ENCODE measurements at regions not wholly inside any gene's neighbourhood (a gene's known extent, or its start where the extent isn't known, plus 50 kb on each side); places are given as distances from the start of the nearest gene placed in this dataset.

GRCh38 chr1:101122452-101123166 is 97.0 kb upstream of the DPH5 start:
- CTCF ChIA-PET (ENCODE audit: low intra/inter-chr PET ratio, low total read pairs) = no interaction called here
- Histone ChIP-seq H2AFZ (ENCODE audit: low read length) (no peak overlapping the region), H3K4me1 (ENCODE audit: insufficient read depth, low read length) (0 out of 2 replicates have a peak, but pooled peaks cover 3% of the 10 kb centered on the region), H3K27me3 (ENCODE audit: control insufficient read depth in 1 of 2, insufficient read depth in 2 of 2, low read length in 2 of 2) (no peaks in the 10 kb centered on the region), H3K79me2 (ENCODE audit: insufficient read depth, low read length) (no peaks in the 10 kb centered on the region), H3K4me2 (ENCODE audit: low read depth, low read length) (no peak overlapping the region), H4K20me1 (ENCODE audit: insufficient read depth, low read length) (no peaks in the 10 kb centered on the region), H3K36me3 (replicated peaks in 1 of 2; ENCODE audit: control insufficient read depth in 1 of 2, insufficient read depth in 2 of 2, low read length in 2 of 2) (no peaks in the 10 kb centered on the region), H3K9ac (ENCODE audit: insufficient read depth, low read depth, low read length) (no peak overlapping the region), H3K4me3 (replicated peaks in 1 of 3; ENCODE audit: insufficient read depth in 1 of 3, low read depth in 2 of 3, low read length in 3 of 3) (no peak overlapping the region), H3K9me3 (ENCODE audit: low read length) (no peaks in the 10 kb centered on the region), H3K27ac (ENCODE audit: extremely low read length, insufficient read depth, low read length) (no peak overlapping the region)
- no peak for ATAC-seq
- no peak for TF ChIP-seq DZIP1 (CRISPR knock-in tag; IDR thresholded peaks at IDR 0.05)
- no peak for TF ChIP-seq POLR2AphosphoS2 (IDR thresholded peaks at IDR 0.05; ENCODE audit: low read depth, low read length)
- TF ChIP-seq ZFY (CRISPR knock-in tag; IDR thresholded peaks at IDR 0.05) = no peak
- no peak for TF ChIP-seq MAF1 (CRISPR knock-in tag; IDR thresholded peaks at IDR 0.05; ENCODE audit: borderline replicate concordance)
- no peak for TF ChIP-seq JDP2 (CRISPR knock-in tag; IDR thresholded peaks at IDR 0.05; ENCODE audit: borderline replicate concordance)
- TF ChIP-seq ZNF713 (CRISPR knock-in tag; IDR thresholded peaks at IDR 0.05) = no peak
- no peak for TF ChIP-seq ZNF383 (CRISPR knock-in tag; IDR thresholded peaks at IDR 0.05; ENCODE audit: borderline replicate concordance)
- TF ChIP-seq ZBTB38 (CRISPR knock-in tag; IDR thresholded peaks at IDR 0.05) = no peak
- TF ChIP-seq GABPB1 (CRISPR knock-in tag; IDR thresholded peaks at IDR 0.05) = no peak
- TF ChIP-seq CEBPG (CRISPR knock-in tag; IDR thresholded peaks at IDR 0.05) = no peak
- TF ChIP-seq ZNF235 (CRISPR knock-in tag; IDR thresholded peaks at IDR 0.05; ENCODE audit: borderline replicate concordance) = no peak
- no peak for TF ChIP-seq ZNF777 (CRISPR knock-in tag; IDR thresholded peaks at IDR 0.05)
- no peak for TF ChIP-seq ELF1 (CRISPR knock-in tag; IDR thresholded peaks at IDR 0.05)
- no peak for TF ChIP-seq LBX2 (CRISPR knock-in tag; IDR thresholded peaks at IDR 0.05; ENCODE audit: borderline replicate concordance)
- TF ChIP-seq POGZ (CRISPR knock-in tag; IDR thresholded peaks at IDR 0.05) = no peak
- FAIRE-seq = no peak
- no peak for DNase-seq (ENCODE audit: low spot score)
- 38% methylated on average over 8 of the region's 8 CpGs for WGBS (ENCODE audit: low lambda C conversion rate)
- in situ Hi-C loops (cut with HindIII; ENCODE audit: extremely low pct_ligation_motif_present, low pct_unique_long_range_greater_than_20kb) (no loop called here), intact Hi-C loops (cut with micrococcal nuclease; ENCODE audit: unreplicated experiment) (no loop called here)
- BruUV-seq (replicated peaks) = no TSS peak
- POLR2A ChIA-PET = no interaction called here

Data from HepG2 (cell line).